GM04504 (cell line): ENCODE measurements at regions not wholly inside any gene's neighbourhood (a gene's known extent, or its start where the extent isn't known, plus 50 kb on each side); places are given as distances from the start of the nearest gene placed in this dataset.

Source experiments
- DNase-seq: peaks from one replicate; pipeline ENCODE4 v3.0.0-alpha.2; 2012; ENCODE audit warnings: low read depth

GRCh38 chr3:127483902-127484591 lies 106.5 kb downstream of the TPRA1 start:
- DNase-seq, result no peak

GRCh38 chr3:127483005-127483641 lies 107.4 kb downstream of the TPRA1 start:
- no peak for DNase-seq

- no peak for DNase-seq
These were observed 108.1 kb downstream of the TPRA1 start for GRCh38 chr3:127482216-127483004.

GRCh38 chr3:127480196-127480954 lies 110.2 kb downstream of the TPRA1 start:
- DNase-seq, result no peak

- DNase-seq, result no peak
These were observed 111.1 kb downstream of the TPRA1 start for GRCh38 chr3:127479449-127479848.

- DNase-seq, result no peak
These were observed 111.6 kb downstream of the TPRA1 start for GRCh38 chr3:127478922-127479321.

- DNase-seq, result no peak
These were observed 113.1 kb downstream of the TPRA1 start for GRCh38 chr3:127477396-127477795.

GRCh38 chr3:127476936-127477335 lies 113.6 kb downstream of the TPRA1 start:
- no peak for DNase-seq

- DNase-seq, result no peak
These were observed 114.4 kb downstream of the TPRA1 start for GRCh38 chr3:127475975-127476705.

- no peak for DNase-seq
These were observed 115.1 kb downstream of the TPRA1 start for GRCh38 chr3:127475391-127475790.

- DNase-seq, result no peak
These were observed 117.1 kb downstream of the TPRA1 start for GRCh38 chr3:127473244-127474024.

- no peak for DNase-seq
These were observed 118.0 kb downstream of the TPRA1 start for GRCh38 chr3:127472506-127472905.

- no peak for DNase-seq
These were observed 119.4 kb downstream of the TPRA1 start for GRCh38 chr3:127471142-127471541.

- no peak for DNase-seq
These were observed 120.8 kb downstream of the TPRA1 start for GRCh38 chr3:127469760-127470159.

GRCh38 chr3:127467391-127467790 lies 123.1 kb downstream of the TPRA1 start:
- no peak for DNase-seq

GRCh38 chr3:127464642-127465041 lies 125.9 kb downstream of the TPRA1 start:
- DNase-seq, result no peak

- no peak for DNase-seq
These were observed 128.3 kb downstream of the TPRA1 start for GRCh38 chr3:127462111-127462655.

- DNase-seq, result no peak
These were observed 129.1 kb downstream of the TPRA1 start for GRCh38 chr3:127461286-127461910.

- DNase-seq, result no peak
These were observed 130.6 kb downstream of the TPRA1 start for GRCh38 chr3:127459891-127460290.
